ENCODE measurements at regions not wholly inside any gene's neighbourhood (a gene's known extent, or its start where the extent isn't known, plus 50 kb on each side); places are given as distances from the start of the nearest gene placed in this dataset.

DNA sequence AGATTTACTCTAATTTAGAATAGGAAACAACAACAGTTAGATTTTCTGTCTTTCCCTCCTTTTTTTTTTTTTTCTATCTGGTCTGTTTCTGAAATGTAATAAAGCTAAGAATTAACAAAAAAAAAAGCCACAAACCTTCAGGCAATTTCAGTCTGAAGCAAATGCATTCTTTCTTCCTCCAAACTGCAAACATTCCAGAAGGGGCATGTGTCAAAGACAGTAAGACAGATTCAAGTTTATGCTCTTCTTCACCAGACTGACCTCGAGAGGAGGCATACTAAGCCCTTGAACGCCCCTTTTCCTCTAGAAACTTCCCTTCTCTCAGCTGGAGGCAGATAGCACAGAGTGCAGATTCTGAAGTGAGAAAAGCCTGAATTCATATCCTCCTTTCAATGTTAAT lies 654.6 kb upstream of the LMCD1 start:
- TF ChIP-seq POLR2AphosphoS5 (IDR thresholded peaks at IDR 0.05) (no peak), POLR2A (IDR thresholded peaks at IDR 0.05) (no peak), EP300 (IDR thresholded peaks at IDR 0.05) (no peak)
- TF ChIP-seq, protein P1, sequence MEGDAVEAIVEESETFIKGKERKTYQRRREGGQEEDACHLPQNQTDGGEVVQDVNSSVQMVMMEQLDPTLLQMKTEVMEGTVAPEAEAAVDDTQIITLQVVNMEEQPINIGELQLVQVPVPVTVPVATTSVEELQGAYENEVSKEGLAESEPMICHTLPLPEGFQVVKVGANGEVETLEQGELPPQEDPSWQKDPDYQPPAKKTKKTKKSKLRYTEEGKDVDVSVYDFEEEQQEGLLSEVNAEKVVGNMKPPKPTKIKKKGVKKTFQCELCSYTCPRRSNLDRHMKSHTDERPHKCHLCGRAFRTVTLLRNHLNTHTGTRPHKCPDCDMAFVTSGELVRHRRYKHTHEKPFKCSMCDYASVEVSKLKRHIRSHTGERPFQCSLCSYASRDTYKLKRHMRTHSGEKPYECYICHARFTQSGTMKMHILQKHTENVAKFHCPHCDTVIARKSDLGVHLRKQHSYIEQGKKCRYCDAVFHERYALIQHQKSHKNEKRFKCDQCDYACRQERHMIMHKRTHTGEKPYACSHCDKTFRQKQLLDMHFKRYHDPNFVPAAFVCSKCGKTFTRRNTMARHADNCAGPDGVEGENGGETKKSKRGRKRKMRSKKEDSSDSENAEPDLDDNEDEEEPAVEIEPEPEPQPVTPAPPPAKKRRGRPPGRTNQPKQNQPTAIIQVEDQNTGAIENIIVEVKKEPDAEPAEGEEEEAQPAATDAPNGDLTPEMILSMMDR (IDR thresholded peaks at IDR 0.05): no peak

Data from upper lobe of left lung (tissue), 4 donors.